ENCODE measurements at regions not wholly inside any gene's neighbourhood (a gene's known extent, or its start where the extent isn't known, plus 50 kb on each side); places are given as distances from the start of the nearest gene placed in this dataset.

DNA sequence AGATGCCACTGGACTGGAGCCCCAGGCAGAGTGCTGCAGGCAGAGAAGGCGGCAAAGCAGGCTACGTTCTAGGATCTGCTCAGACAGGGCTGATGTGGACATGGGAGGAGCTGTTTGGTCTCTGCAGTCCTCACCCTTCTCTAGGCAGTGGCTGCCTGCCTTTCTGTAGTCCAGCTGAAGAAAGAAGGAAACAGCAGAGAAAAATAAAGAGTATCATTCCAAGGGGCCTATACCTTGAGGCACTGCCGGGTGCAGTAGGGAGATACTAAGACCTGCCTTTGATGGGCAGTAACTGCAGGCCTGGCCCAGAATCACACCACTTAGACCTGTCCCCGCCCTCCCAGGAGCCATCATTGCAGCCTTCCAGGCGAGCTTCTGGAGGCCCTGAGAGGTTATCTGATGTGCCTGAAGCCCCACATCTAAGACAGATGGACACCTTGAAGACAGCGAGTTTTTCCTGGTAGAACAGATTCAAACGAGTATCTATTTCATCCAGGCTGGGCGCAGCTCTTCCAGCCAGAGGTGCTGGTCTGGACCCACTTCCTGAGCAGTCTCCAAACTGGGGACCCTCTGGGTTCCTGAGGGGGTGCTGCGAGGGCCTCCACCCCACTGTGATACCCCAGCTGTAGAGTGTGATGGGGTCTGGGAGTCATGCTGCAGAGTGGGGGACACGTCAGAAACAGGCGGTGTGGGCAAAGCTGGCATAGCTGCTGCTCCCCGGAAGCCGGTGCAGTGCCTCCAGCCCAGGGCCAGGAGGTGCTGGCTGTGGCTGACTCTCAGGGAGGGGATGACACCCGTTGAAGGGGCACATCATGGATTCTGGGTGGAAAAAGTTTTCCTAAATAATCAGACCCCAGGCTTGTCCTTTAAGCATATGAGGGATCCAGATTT, 87.3 kb upstream of the OTOS start:
- no peak for DNase-seq

- DNase-seq: no peak
Measured at GRCh38 chr2:240229005-240229404, 88.5 kb upstream of the OTOS start.

- no peak for DNase-seq
Measured at GRCh38 chr2:240229603-240230235, 89.3 kb upstream of the OTOS start.

DNA sequence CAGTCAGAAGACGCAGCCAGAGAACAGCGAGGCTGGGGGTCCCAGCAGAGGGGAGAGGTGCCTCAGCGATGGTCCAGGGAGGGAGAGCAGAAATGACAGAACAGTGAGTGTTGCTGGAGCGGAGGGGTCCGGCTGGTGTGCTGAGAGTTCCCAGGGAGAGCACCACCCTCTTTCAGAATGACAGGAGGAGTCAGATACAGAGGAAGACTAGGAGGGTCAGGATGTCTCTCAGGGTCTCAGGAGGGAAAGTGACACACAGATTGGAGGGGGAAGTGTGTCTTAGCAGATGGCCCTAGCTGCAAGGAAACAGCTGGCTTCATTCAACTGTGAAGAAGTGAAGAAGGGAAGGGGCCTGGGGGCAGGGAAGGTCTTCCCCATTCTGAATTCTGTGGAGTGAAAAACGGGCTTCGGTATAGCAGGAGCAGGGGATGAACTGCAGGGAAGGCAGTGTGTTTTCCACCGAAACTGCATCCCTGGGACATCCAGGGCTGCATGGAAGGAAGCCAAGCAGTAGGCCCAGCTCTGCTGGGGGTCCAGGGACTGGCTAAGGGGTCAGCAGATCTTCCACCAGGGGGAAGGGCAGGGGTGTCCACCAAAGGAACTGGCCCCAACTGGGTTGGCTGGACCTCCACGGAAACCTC, 90.0 kb upstream of the OTOS start:
- no peak for DNase-seq

- no peak for DNase-seq
Measured at GRCh38 chr2:240231838-240232244, 91.4 kb upstream of the OTOS start.

DNA sequence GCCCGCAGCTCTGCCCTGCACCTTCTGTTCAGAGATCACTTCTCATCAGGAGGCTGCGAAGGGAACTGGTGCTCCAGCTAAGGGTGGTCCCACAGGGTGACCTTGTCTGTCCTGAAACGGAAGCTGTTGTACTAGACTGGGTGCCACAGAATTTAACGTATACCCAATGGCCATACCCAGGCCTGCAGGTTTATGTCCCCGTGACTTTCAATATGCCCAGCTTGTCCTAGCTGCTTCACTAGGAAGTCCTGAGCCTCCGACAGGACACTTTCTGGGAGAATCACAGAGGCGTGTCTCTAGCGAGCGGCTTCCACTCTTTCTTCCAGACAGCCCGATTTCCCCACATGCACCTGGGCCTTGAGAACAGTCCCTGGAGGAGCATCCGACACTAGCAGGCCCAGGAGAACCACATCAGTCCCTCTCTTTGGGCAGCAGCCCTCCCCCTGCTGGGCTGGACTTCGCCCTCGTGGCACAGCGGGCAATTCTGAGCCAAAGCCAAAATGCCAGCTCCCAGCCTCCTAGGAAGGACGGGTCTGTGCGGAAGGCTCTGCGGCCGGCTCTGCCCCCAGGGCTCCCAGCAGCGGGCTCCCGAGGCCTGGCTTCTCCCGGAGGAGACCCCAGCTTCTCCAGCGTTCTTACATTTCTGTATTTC, 91.9 kb upstream of the OTOS start:
- no peak for DNase-seq

GRCh38 chr2:240232961-240233884, 92.8 kb upstream of the OTOS start:
- DNase-seq: peak; percentile 63

- no peak for DNase-seq
Measured at GRCh38 chr2:240233885-240234502, 93.5 kb upstream of the OTOS start.

DNA sequence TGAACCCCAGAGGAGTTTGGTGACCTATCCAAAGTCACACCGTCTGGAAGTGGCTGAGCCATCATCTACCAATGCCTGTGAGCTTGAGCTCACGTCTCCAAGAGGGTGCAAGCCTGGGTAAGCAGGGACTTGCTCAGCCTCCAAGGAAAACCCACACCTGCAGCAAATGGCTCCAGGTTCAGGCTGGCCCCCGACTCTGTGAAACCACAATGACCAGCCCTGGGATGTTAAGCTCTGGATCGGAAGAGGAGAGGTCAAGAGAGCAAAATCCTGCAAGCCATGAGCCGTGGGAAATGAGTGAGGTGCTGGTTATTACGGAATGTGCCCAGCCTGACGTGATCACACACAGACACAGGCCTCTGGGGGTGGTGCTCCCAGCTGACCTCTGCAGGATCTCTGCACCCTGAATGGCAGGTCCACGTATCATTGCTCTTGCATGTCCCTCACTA, 94.1 kb upstream of the OTOS start:
- DNase-seq: no peak

DNA sequence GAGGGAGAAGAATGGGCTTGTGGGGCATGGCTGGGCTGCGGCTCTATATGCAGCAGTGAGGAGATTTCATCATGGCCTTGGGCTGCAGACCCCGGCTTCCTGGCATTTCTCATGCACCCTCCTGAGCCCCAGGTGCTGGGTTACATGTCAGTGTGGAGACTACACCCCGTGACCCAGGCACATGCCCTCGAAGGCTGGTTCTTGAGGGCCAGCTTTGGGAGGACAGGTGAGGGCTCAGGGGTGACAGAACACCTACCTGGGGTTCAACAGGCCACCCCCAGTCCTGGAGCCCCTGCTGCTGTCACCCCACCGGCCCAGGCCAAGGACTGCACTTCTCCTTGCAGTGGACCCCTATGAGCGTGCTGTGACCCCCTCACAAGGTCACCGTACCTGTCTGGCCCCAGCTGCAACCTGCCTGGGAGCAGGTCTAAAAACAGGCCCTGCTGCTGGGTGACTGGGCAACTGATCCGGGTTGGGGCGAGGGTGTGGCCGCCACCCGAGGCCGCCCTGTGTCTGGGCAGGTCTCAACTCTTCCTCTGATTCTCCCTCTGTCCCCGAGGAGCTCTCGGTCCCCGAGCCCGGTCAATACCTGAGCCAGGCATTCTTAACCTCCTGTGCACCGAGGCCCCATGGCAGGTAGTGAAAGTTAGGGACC, 94.8 kb upstream of the OTOS start:
- no peak for DNase-seq

DNA sequence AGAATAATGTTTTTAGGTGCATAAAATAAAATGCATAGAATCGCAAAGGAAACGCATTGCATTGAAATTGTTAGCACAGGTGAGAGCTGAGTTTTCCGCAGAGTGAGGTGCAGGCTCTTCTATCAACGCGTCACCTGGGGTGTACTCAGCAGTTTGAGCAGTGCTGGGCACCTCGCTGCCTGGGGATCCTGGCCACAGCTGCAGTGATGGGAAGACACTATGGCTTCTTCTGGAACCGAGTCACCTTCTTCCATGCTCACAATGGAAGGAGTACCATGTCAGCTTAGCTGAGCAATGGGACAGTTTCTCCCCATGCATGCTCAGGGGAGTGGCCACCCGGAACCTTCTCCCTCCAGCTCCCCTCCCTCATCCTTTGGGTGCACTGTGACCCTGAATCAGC, 95.4 kb upstream of the OTOS start:
- DNase-seq: no peak

GRCh38 chr2:240236217-240237111, 96.0 kb upstream of the OTOS start:
- no peak for DNase-seq

- DNase-seq: no peak
Measured at GRCh38 chr2:240237609-240238174, 97.2 kb upstream of the OTOS start.

GRCh38 chr2:240238201-240238600, 97.7 kb upstream of the OTOS start:
- DNase-seq: no peak

- no peak for DNase-seq
Measured at GRCh38 chr2:240238786-240239185, 98.3 kb upstream of the OTOS start.

DNA sequence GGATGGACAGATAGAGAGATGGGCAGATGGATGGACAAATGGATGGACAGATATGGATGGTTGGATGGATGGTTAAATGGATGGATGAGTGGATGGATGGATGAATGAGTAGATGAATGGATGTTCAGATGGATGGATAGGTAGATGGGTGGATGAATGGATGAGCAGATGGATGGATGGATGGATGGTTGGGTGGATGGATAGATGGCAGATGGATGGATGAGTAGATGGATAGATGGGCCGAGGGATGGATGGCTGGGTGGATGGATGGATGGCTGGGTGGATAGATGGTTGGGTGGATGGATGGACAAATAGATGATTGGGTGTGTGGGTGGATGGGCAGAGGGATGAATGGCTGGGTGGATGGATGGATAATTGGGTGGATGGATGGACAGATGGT, 98.9 kb upstream of the OTOS start:
- no peak for DNase-seq

- no peak for DNase-seq
Measured at GRCh38 chr2:240240017-240240734, 99.7 kb upstream of the OTOS start.

DNA sequence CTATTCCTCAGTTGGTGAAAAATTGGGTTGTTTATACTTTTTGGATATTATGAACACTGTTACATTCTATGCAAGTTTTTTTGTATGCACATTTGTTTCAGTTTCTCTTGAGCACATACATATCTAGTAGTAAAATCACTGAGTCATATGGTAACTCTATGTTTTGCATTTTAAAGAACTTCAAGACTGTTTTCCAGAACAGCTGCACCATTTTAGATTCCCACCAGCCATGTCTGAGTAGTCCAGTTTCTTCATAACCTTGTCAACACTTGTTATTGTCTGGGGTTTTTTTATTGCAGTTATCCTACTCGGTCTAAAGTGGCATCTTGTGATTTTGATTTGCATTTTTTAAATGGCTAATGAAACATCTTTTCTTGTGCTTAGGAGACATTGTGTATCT, 100.3 kb upstream of the OTOS start:
- no peak for DNase-seq

- DNase-seq: no peak
Measured at GRCh38 chr2:240241572-240241971, 101.1 kb upstream of the OTOS start.

Data from central memory CD4-positive, alpha-beta T cell (primary cell).